Left lung (tissue), 4 donors: ENCODE measurements at regions not wholly inside any gene's neighbourhood (a gene's known extent, or its start where the extent isn't known, plus 50 kb on each side); places are given as distances from the start of the nearest gene placed in this dataset.

Experiments used
- ATAC-seq: fragments of 200-7000 bp; cut with Tn5 transposase; one replicate; pipeline ENCODE4 v1.9.1; 2020; ENCODE audit warnings: moderate library complexity
- DNase-seq, 4 donors: peaks; one replicate each; pipeline ENCODE4 v3.0.0-alpha.2; 2013 to 2020
- H3K27ac ChIP-seq, 2 donors: fragments of 200-600 bp; sonication (generic) in 1 of 2; one replicate each; pipeline versions ENCODE4 v1.5.0 to v1.8.0; 2020 to 2021
- H3K27me3 ChIP-seq, 2 donors: fragments of 200-600 bp; sonication (generic) in 1 of 2; one replicate each; pipeline versions ENCODE4 v1.5.0 to v1.8.0; 2020 to 2021
- H3K36me3 ChIP-seq, 2 donors: fragments of 200-600 bp; sonication (generic) in 1 of 2; one replicate each; pipeline versions ENCODE4 v1.5.0 to v1.8.0; 2020 to 2021
- H3K4me1 ChIP-seq, 2 donors: fragments of 200-600 bp; one replicate each; pipeline ENCODE4 v1.8.0; 2021
- H3K4me3 ChIP-seq, 2 donors: fragments of 200-600 bp; sonication (generic) in 1 of 2; one replicate each; pipeline versions ENCODE4 v1.5.0 to v1.8.0; 2020 to 2021; ENCODE audit warnings: mild to moderate bottlenecking in 1 of 2
- H3K9me3 ChIP-seq, 2 donors: fragments of 200-600 bp; sonication (generic) in 1 of 2; one replicate each; pipeline versions ENCODE4 v1.5.0 to v1.8.0; 2020 to 2021
- CTCF ChIP-seq, 2 donors: fragments of 200-600 bp; sonication (generic) in 1 of 2; IDR thresholded peaks; one replicate each; pipeline versions ENCODE4 v1.5.0 to v1.8.0; 2021; ENCODE audit warnings: antibody characterized with exemption in 2 of 2
- intact Hi-C, 2 donors: fragments of 100-400 bp; cut with DNase I; formaldehyde crosslinking; loops; one replicate each; pipeline versions ENCODE4 v1.11.2 to v1.14.2; 2022
- donor health status: DM: no; HTN: yes; CAD: no.
- donor health status: DM: no; HTN: no; CAD: no.

- Histone ChIP-seq H3K9me3 (no peaks in the 10 kb centered on the region), H3K4me3 (no peak overlapping the region), H3K36me3 (no peaks in the 10 kb centered on the region), H3K27me3 (no peaks in the 10 kb centered on the region), H3K4me1 (no peaks in the 10 kb centered on the region), H3K27ac (no peak overlapping the region)
- DNase-seq, result no peak
- ATAC-seq, result no peak
- intact Hi-C loops, result no loop called here
- no peak for TF ChIP-seq CTCF (IDR thresholded peaks at IDR 0.05)
These were observed 168.1 kb upstream of the FGGY start for GRCh38 chr1:59128784-59129227.

DNA sequence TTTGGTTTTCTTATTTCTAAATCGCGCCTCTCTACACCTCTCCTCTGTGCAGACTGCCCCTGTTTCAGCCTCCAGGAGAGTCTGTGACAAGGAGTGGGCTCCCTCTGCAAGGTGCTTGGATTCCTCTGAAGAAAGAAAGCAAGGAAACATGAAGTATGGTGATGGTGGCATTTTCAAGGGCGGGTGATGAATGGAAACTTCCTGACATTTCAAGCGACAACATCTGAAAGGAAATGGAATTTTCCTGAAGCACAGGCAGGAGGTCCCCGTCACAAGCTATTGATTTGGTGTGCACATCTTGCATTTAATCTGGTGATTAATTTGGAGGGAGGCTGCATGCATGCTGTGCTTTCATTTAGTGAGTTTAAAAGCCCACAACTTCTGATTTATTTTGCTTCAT is 164.6 kb upstream of the FGGY start:
- intact Hi-C loops, result no loop called here
- Histone ChIP-seq H3K27me3 (no peaks in the 10 kb centered on the region), H3K9me3 (no peaks in the 10 kb centered on the region), H3K36me3 (no peaks in the 10 kb centered on the region), H3K4me1 (no peaks in the 10 kb centered on the region), H3K4me3 (no peak overlapping the region), H3K27ac (no peak overlapping the region)
- no peak for ATAC-seq
- DNase-seq, result no peak
- TF ChIP-seq CTCF (IDR thresholded peaks at IDR 0.05), result no peak

DNA sequence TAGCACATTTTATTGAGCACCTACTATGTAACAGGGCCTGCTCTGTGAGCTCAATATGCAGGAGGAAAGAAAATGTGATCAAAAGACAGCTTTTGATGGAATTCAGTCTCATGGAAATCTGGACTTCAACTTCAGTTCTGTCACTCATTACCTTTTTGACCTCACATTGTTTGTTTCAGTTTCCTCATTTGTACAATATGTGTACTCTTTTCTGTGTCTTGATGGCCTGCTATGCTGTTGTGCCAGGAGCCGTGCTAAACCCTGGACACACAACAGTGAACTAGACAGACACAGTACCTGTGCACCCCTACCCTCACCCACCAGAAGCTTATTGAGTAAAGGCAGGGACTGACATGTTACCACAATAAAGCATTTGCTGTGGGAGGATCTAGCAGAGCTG is 162.9 kb upstream of the FGGY start:
- Histone ChIP-seq H3K4me1 (peaks cover 0 to 6% of the 10 kb centered on the region in 2 donors), H3K27me3 (no peaks in the 10 kb centered on the region), H3K4me3 (no peak overlapping the region), H3K36me3 (no peaks in the 10 kb centered on the region), H3K9me3 (no peaks in the 10 kb centered on the region), H3K27ac (no peak overlapping the region)
- DNase-seq, result no peak
- intact Hi-C loops, result no loop called here
- no peak for ATAC-seq
- no peak for TF ChIP-seq CTCF (IDR thresholded peaks at IDR 0.05)

DNA sequence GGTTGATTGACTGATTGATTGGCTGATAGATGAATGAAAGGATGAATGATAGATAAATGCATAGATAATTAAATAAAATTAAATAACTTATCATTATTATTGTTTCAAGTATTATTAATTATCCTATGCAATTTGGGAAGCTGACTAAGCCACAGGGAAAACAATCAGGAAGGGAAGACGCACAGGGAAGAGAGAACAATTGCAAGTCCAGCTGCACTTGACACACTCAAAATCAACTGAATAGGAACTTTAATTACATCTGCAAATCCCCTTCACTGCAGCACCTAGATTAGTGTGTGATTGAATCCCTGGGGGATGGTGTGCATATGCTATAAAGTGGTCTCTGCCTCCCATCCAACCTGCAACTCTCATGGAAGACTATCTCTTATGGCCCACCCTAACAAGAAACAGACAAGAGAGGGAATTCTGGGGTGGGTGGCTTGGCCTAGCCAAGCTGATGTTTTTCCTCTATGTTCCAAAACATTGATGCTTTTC is 161.1 kb upstream of the FGGY start:
- DNase-seq (no peak), ATAC-seq (no peak)
- H3K4me3 ChIP-seq, result no peak overlapping the region
- H3K36me3 ChIP-seq, result no peaks in the 10 kb centered on the region
- H3K9me3 ChIP-seq, result no peaks in the 10 kb centered on the region
- H3K27me3 ChIP-seq, result no peaks in the 10 kb centered on the region
- no peak for TF ChIP-seq CTCF (IDR thresholded peaks at IDR 0.05)
- intact Hi-C loops, result no loop called here
- no peak overlapping the region for H3K27ac ChIP-seq
- H3K4me1 ChIP-seq, result peaks cover 0 to 7% of the 10 kb centered on the region in 2 donors

DNA sequence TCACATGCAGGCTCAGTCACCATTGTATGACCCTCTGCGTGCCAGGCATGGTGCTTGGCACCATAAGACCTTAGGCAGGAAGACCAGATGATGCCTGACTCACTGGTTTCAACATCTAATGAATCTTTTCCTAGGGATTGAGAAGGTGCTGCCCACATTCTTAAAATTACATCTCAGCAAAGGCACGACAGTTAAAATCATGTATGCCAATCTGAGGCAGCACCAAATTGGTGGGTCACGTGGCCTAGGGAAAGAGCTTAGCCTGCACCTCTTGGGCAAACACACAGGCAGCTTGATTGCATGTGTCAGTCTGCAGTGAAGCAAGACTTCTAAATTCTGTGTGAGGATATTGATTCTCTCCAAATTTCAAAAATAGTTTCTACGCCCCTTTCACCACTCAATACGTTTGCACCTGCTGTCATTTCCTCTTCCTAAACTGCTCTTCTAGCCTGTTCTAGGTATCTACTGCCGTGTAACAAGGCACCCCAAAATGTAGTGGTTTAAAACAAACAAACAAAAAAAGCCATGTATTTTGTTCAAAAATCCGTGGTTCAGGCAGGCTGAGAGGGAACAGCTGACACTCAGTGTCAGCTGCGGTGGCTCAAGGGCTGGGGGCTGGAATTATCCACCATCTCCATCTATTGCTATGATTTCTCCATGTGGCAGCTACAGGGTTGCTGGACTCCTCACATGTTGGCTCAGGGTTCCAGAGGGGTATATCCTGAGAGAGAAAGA is 160.2 kb upstream of the FGGY start:
- H3K4me1 ChIP-seq, result peaks cover 0 to 15% of the 10 kb centered on the region in 2 donors
- ATAC-seq (no peak), DNase-seq (no peak)
- intact Hi-C loops, result no loop called here
- TF ChIP-seq CTCF (IDR thresholded peaks at IDR 0.05), result no peak
- H3K27ac ChIP-seq, result no peak overlapping the region
- no peaks in the 10 kb centered on the region for H3K27me3 ChIP-seq
- no peak overlapping the region for H3K4me3 ChIP-seq
- no peaks in the 10 kb centered on the region for H3K36me3 ChIP-seq
- no peaks in the 10 kb centered on the region for H3K9me3 ChIP-seq
